Hepatocyte (in vitro differentiated cells): ENCODE measurements at regions not wholly inside any gene's neighbourhood (a gene's known extent, or its start where the extent isn't known, plus 50 kb on each side); places are given as distances from the start of the nearest gene placed in this dataset.

Experiments used
- DNase-seq: peaks from one replicate; pipeline ENCODE4 v3.0.0-alpha.2; 2016; ENCODE audit warnings: low spot score
- H2AFZ ChIP-seq: fragments of 200-600 bp; sonication (generic); 2 replicates; pipeline ENCODE4 v1.6.0; 2016; ENCODE audit warnings: antibody characterized with exemption, mild to moderate bottlenecking
- H3K27ac ChIP-seq: fragments of 200-600 bp; sonication (generic); 2 replicates; pipeline ENCODE4 v1.5.1; 2016; ENCODE audit warnings: mild to moderate bottlenecking
- H3K27me3 ChIP-seq: fragments of 200-600 bp; sonication (generic); 2 replicates; pipeline ENCODE4 v1.6.1; 2016
- H3K36me3 ChIP-seq: fragments of 200-600 bp; sonication (generic); replicated peaks from 2 replicates; pipeline ENCODE4 v1.5.1; 2016; ENCODE audit warnings: low read depth; ENCODE audit not compliant: insufficient read depth
- H3K4me1 ChIP-seq: fragments of 200-600 bp; sonication (generic); 2 replicates; pipeline ENCODE4 v1.5.1; 2016; ENCODE audit warnings: mild to moderate bottlenecking, moderate library complexity; ENCODE audit not compliant: insufficient read depth
- H3K4me2 ChIP-seq: fragments of 200-600 bp; sonication (generic); 2 replicates; pipeline ENCODE4 v1.6.0; 2016
- H3K4me3 ChIP-seq: fragments of 200-600 bp; sonication (generic); 2 replicates; pipeline ENCODE4 v1.5.1; 2016; ENCODE audit warnings: mild to moderate bottlenecking
- H3K79me2 ChIP-seq: fragments of 200-600 bp; sonication (generic); 2 replicates; pipeline ENCODE4 v1.6.0; 2017; ENCODE audit warnings: mild to moderate bottlenecking
- H3K9me2 ChIP-seq: fragments of 200-600 bp; sonication (generic); replicated peaks from 2 replicates; pipeline ENCODE4 v1.6.0; 2017; ENCODE audit warnings: mild to moderate bottlenecking; ENCODE audit not compliant: insufficient read depth
- H3K9me3 ChIP-seq: fragments of 200-600 bp; sonication (generic); 2 replicates; pipeline ENCODE4 v1.5.1; 2016; ENCODE audit warnings: low read depth, mild to moderate bottlenecking
- H4K20me1 ChIP-seq: fragments of 200-600 bp; sonication (generic); 2 replicates; pipeline ENCODE4 v1.6.0; 2016; ENCODE audit warnings: mild to moderate bottlenecking; ENCODE audit not compliant: insufficient read depth, poor library complexity, severe bottlenecking
- CTCF ChIP-seq: fragments of 200-600 bp; sonication (generic); IDR thresholded peaks from 2 replicates; pipeline ENCODE4 v1.5.1; 2016; ENCODE audit warnings: antibody characterized with exemption, mild to moderate bottlenecking; ENCODE audit not compliant: poor library complexity
- EZH2 ChIP-seq: fragments of 200-600 bp; sonication (generic); IDR thresholded peaks from 2 replicates; pipeline ENCODE4 v1.6.1; 2016; ENCODE audit warnings: antibody characterized with exemption, mild to moderate bottlenecking, borderline replicate concordance
- EZH2phosphoT487 ChIP-seq: fragments of 200-600 bp; sonication (generic); IDR thresholded peaks from one replicate; pipeline ENCODE4 v1.6.1; 2018; ENCODE audit warnings: antibody characterized with exemption, mild to moderate bottlenecking, low read depth, moderate library complexity; ENCODE audit not compliant: unreplicated experiment, severe bottlenecking
- WGBS: methylation state at CpG from one replicate; pipeline ENCODE4 v1.1.6; 2016; ENCODE audit warnings: low lambda C conversion rate; ENCODE audit errors: missing lambda C conversion rate; 5-methylcytosine and 5-hydroxymethylcytosine counted together

GRCh38 chr1:221292652-221293051 lies 413.4 kb downstream of the HLX start:
- no peaks in the 10 kb centered on the region for H3K36me3 ChIP-seq
- no peak overlapping the region for H2AFZ ChIP-seq
- H4K20me1 ChIP-seq: no peaks in the 10 kb centered on the region
- no peaks in the 10 kb centered on the region for H3K27me3 ChIP-seq
- no peak overlapping the region for H3K27ac ChIP-seq
- no peaks in the 10 kb centered on the region for H3K9me2 ChIP-seq
- DNase-seq: no peak
- no peak overlapping the region for H3K4me2 ChIP-seq
- no peak for TF ChIP-seq EZH2phosphoT487
- no peak for TF ChIP-seq CTCF
- no peak for TF ChIP-seq EZH2
- no peaks in the 10 kb centered on the region for H3K79me2 ChIP-seq
- no peaks in the 10 kb centered on the region for H3K9me3 ChIP-seq
- WGBS: 86% methylated on average over 8 of the region's 8 CpGs
- no peaks in the 10 kb centered on the region for H3K4me1 ChIP-seq
- H3K4me3 ChIP-seq: no peak overlapping the region

- no peak for TF ChIP-seq EZH2phosphoT487
- no peak for TF ChIP-seq EZH2
- TF ChIP-seq CTCF: no peak
- 86% methylated on average over 2 of the region's 2 CpGs for WGBS
- H3K9me3 ChIP-seq: no peaks in the 10 kb centered on the region
Measured at GRCh38 chr1:221294242-221294641, 415.0 kb downstream of the HLX start.

GRCh38 chr1:221302357-221302756 lies 423.1 kb downstream of the HLX start:
- Histone ChIP-seq H3K4me2 (no peak overlapping the region), H3K36me3 (no peaks in the 10 kb centered on the region), H3K9me2 (no peaks in the 10 kb centered on the region), H4K20me1 (no peaks in the 10 kb centered on the region), H3K4me3 (no peak overlapping the region), H3K27ac (no peak overlapping the region), H2AFZ (no peak overlapping the region), H3K79me2 (no peaks in the 10 kb centered on the region), H3K4me1 (peaks cover 10% of the 10 kb centered on the region), H3K27me3 (no peaks in the 10 kb centered on the region), H3K9me3 (no peaks in the 10 kb centered on the region)
- TF ChIP-seq CTCF (no peak), EZH2 (no peak), EZH2phosphoT487 (no peak)
- WGBS: 41% methylated on average over 1 of the region's 1 CpG
- DNase-seq: no peak

More at GRCh38 chr1:221294242-221294641, 415.0 kb downstream of the HLX start:
- no peaks in the 10 kb centered on the region for H3K9me2 ChIP-seq
- no peaks in the 10 kb centered on the region for H4K20me1 ChIP-seq
- no peaks in the 10 kb centered on the region for H3K79me2 ChIP-seq
- no peak overlapping the region for H2AFZ ChIP-seq
- no peak overlapping the region for H3K4me3 ChIP-seq
- no peaks in the 10 kb centered on the region for H3K4me1 ChIP-seq
- no peaks in the 10 kb centered on the region for H3K27me3 ChIP-seq
- H3K4me2 ChIP-seq: no peak overlapping the region
- H3K27ac ChIP-seq: no peak overlapping the region
- DNase-seq: peak; percentile 16
- H3K36me3 ChIP-seq: no peaks in the 10 kb centered on the region

GRCh38 chr1:221302810-221303209 lies 423.6 kb downstream of the HLX start:
- 0% methylated on average over 1 of the region's 1 CpG for WGBS
- Histone ChIP-seq H3K4me3 (no peak overlapping the region), H3K4me2 (no peak overlapping the region), H3K79me2 (no peaks in the 10 kb centered on the region), H2AFZ (no peak overlapping the region), H3K36me3 (no peaks in the 10 kb centered on the region), H4K20me1 (no peaks in the 10 kb centered on the region), H3K27ac (no peak overlapping the region), H3K9me2 (no peaks in the 10 kb centered on the region), H3K4me1 (peaks cover 10% of the 10 kb centered on the region), H3K27me3 (no peaks in the 10 kb centered on the region), H3K9me3 (no peaks in the 10 kb centered on the region)
- no peak for TF ChIP-seq EZH2phosphoT487
- no peak for TF ChIP-seq CTCF
- no peak for DNase-seq
